IgD-negative memory B cell (primary cell): ENCODE measurements at regions not wholly inside any gene's neighbourhood (a gene's known extent, or its start where the extent isn't known, plus 50 kb on each side); places are given as distances from the start of the nearest gene placed in this dataset.

Experiments used
- H3K27ac Mint-ChIP-seq, 3 donors: one replicate each; pipeline ENCODE4 v1.8.0; 2020 to 2022; ENCODE audit warnings: mild to moderate bottlenecking in 3 of 3, mixed read lengths in 3 of 3, moderate library complexity in 1 of 3
- H3K27me3 Mint-ChIP-seq: one replicate; pipeline ENCODE4 v1.8.0; 2021; ENCODE audit warnings: mixed read lengths
- H3K36me3 Mint-ChIP-seq: one replicate; pipeline ENCODE4 v1.8.0; 2020; ENCODE audit warnings: mild to moderate bottlenecking, mixed read lengths
- H3K4me1 Mint-ChIP-seq, 3 donors: one replicate each; pipeline ENCODE4 v1.8.0; 2020 to 2022; ENCODE audit warnings: mixed read lengths in 3 of 3, mild to moderate bottlenecking in 1 of 3
- H3K4me3 Mint-ChIP-seq, 4 donors: one replicate each; pipeline ENCODE4 v1.8.0; 2020 to 2022; ENCODE audit warnings: mild to moderate bottlenecking in 4 of 4, mixed read lengths in 4 of 4, moderate library complexity in 3 of 4
- H3K9me3 Mint-ChIP-seq, 3 donors: one replicate each; pipeline ENCODE4 v1.8.0; 2020 to 2021; ENCODE audit warnings: mixed read lengths in 3 of 3, mild to moderate bottlenecking in 1 of 3

DNA sequence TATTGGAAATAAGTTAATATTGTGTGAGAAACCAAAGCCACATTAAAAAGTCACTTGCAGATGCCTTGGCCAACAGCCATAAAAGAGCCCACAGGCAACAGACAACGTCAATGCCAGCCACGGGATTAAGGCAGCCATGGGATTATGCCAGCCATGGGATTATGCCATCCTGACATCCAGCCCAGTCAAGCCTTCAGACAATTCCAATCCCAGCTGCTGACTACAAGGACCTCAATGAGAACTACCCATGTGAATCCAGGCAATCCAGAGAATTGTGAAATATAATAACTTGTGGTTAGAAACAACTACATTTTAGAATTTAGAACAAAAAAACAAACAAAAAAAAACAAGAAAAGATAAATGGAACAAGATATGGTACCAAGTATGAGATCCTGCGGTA lies 356.6 kb downstream of the EFNB2 start:
- Mint-ChIP-seq H3K4me3 (no peak overlapping the region), H3K9me3 (peaks cover 0 to 2% (median 0%) of the 10 kb centered on the region in 3 donors), H3K27ac (no peak overlapping the region), H3K4me1 (no peaks in the 10 kb centered on the region), H3K36me3 (no peaks in the 10 kb centered on the region), H3K27me3 (no peaks in the 10 kb centered on the region)

DNA sequence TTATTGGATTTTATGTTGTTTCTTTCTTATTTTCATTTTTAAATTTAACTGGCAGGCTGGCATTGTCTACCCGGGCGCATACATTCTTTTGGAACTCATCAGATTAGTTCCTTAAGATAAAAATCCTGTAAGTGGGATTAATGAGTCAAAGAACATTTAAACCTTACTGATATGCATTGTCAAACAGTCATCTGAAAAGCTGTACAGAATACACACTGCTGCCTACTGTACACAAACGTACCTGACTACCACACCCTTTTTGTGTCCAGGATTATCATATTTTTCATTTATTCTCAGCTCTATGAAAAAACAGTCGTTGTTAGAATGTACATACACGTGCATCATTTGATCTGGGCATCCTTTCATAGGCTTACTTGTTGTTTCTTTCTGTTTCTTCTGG lies 358.3 kb downstream of the EFNB2 start:
- no peak overlapping the region for H3K27ac Mint-ChIP-seq
- H3K4me3 Mint-ChIP-seq, result no peak overlapping the region
- H3K36me3 Mint-ChIP-seq, result no peaks in the 10 kb centered on the region
- no peaks in the 10 kb centered on the region for H3K4me1 Mint-ChIP-seq
- peaks cover 0 to 3% (median 0%) of the 10 kb centered on the region in 3 donors for H3K9me3 Mint-ChIP-seq
- H3K27me3 Mint-ChIP-seq, result no peaks in the 10 kb centered on the region

DNA sequence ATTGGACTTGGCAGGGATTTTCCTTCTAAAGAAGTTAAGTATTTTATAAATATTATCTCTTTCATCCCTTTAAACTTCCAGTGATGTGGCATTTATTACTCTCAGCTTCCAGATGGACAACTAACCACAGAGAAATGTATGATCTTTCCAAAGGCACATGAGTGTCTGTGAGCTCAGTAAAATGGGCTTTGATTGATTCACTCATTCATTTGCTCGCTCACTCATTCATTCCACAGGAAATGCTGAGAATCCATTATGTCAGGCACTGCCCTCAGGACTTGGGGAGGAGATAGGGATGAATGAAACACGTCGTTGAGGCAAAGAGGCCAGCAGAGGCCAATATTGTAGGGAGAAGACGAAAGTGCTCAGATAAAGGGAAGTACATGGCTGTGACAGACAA lies 359.3 kb downstream of the EFNB2 start:
- no peak overlapping the region for H3K4me3 Mint-ChIP-seq
- no peaks in the 10 kb centered on the region for H3K4me1 Mint-ChIP-seq
- H3K27ac Mint-ChIP-seq, result no peak overlapping the region
- no peaks in the 10 kb centered on the region for H3K36me3 Mint-ChIP-seq
- H3K9me3 Mint-ChIP-seq, result peaks cover 0 to 2% (median 0%) of the 10 kb centered on the region in 3 donors
- no peaks in the 10 kb centered on the region for H3K27me3 Mint-ChIP-seq

DNA sequence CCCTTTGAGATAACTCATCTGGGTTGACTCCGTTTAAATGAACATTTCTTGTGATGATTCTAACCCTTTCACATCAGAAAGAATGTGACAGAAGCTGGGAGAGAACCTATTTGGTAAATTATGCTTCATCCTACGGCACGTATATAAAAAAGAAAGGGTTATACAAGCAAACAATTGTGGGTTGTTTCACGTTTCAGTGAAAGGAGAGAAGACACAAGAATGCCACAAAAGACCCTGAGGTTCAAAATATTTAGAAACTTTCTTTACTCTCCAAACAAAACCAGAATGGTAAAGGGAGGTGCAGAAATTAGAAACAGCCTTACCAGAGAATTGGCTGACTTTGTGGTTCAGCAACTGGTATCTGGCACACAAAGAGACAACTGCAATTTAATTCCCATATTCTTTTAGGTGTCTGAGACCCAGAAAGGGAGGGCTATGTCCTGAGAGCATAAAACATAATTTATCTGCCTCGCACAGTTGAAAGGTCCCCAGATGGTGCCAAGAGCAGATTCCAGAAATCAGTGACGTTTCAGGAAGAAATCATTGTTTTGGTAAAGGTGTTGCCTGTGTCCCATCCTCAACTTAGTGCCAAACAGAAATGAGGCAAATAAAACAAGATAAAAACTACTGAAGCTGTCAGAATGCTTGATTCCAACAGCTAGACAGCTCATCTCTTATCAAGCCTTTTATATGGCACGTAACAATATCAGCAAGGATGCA lies 361.4 kb downstream of the EFNB2 start:
- Mint-ChIP-seq H3K27ac (no peak overlapping the region), H3K36me3 (no peaks in the 10 kb centered on the region), H3K27me3 (no peaks in the 10 kb centered on the region), H3K4me1 (no peaks in the 10 kb centered on the region), H3K9me3 (peaks cover 0 to 2% (median 0%) of the 10 kb centered on the region in 3 donors), H3K4me3 (no peak overlapping the region)

DNA sequence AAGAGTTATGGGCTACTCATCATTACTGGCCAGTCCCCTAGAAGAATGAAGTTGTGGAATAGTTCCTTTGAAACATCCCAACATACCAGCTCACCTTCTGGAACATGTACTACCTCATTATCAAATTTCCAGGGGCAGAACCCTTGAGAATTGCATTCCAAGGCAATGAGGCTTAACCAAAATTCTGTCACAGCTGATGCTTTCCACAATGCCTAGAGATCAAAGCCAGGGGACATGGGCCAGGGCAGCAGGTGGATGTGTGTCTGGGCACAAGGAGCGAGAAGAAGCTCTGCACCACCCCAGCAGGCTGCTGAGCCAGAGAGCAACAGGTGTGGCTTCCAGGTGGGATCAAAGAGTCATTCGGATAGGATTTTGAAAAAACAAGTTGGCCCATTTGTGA lies 362.1 kb downstream of the EFNB2 start:
- Mint-ChIP-seq H3K4me1 (no peaks in the 10 kb centered on the region), H3K4me3 (no peak overlapping the region), H3K36me3 (no peaks in the 10 kb centered on the region), H3K27ac (no peak overlapping the region), H3K9me3 (peaks cover 0 to 2% (median 0%) of the 10 kb centered on the region in 3 donors), H3K27me3 (no peaks in the 10 kb centered on the region)

DNA sequence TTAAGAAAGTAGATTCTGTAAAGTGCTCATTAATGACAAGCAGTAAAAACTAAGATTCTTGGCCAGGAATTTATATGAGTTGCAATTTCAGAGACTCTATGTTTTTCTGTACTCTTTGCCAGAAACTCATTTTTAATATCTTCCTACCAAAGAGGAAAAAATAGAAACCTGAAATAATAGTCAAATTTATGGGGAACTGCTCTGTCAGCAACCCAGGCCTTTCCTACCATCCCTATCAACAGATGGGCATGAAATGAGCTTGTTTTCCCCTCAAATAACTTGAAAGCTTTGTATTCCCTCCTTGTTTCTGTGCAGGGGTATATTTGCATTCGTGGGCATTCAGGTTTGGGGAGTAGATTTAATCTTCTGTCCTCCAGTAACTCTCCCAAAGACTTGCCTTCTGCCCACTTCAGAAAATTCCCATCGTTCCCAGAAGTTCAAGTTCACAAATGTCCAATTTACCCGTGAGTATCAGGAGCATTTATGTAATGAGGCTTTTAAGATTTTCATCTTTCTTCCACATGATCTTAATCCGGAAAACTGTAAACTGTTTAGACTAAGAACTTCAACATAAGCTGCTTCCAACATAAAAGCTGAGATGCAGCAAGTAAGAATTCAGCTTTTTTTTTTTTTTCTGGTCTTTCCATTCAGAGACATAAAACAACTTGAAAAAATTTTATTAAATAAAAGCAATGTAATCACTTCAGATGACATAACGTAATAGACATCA lies 363.1 kb downstream of the EFNB2 start:
- Mint-ChIP-seq H3K27me3 (no peaks in the 10 kb centered on the region), H3K4me3 (no peak overlapping the region), H3K27ac (no peak overlapping the region), H3K36me3 (no peaks in the 10 kb centered on the region), H3K9me3 (peaks cover 0 to 7% (median 3%) of the 10 kb centered on the region in 3 donors), H3K4me1 (no peaks in the 10 kb centered on the region)

DNA sequence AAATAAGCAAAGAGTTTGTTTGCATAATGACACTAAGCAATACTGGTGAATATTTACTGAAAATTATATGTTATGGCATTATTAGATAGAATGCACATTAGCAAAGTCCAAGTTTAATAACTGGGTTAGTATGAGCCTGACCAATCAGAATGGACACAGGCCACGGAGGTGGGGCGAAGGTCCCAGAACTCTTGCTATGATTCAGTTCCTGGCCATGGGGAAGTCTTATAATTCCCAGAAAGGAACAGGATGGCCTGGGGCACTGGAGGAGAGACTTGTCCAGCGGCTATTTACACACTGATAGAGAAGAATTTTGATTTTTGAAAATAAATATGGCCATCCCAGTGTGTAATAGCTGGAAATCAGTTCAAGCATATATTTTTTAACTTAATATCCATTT lies 372.0 kb downstream of the EFNB2 start:
- Mint-ChIP-seq H3K27ac (no peak overlapping the region), H3K9me3 (peaks cover 3 to 20% (median 7%) of the 10 kb centered on the region in 3 donors), H3K27me3 (no peaks in the 10 kb centered on the region), H3K4me1 (no peaks in the 10 kb centered on the region), H3K4me3 (no peak overlapping the region), H3K36me3 (no peaks in the 10 kb centered on the region)

DNA sequence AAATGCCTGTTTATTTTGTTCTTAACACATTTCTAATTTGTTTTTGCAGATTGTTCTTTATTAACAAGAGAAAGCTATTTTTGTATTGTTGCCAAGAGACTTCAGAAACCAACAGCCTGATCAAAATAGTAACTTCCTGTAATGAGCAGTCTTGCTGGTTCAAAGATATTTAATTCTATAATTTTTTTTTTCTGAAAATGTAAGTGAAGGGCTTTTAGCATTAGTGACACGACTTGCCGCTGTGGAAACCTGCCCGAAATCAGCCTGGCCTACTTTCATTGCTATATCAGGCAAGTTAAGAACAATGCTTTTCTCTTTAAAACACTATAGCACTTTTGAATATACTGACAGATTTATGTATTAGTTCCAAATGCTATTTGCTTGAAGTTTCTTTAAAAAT lies 374.3 kb downstream of the EFNB2 start:
- peaks cover 2 to 8% (median 3%) of the 10 kb centered on the region in 3 donors for H3K9me3 Mint-ChIP-seq
- H3K36me3 Mint-ChIP-seq, result no peaks in the 10 kb centered on the region
- no peaks in the 10 kb centered on the region for H3K27me3 Mint-ChIP-seq
- H3K4me3 Mint-ChIP-seq, result no peak overlapping the region
- H3K4me1 Mint-ChIP-seq, result no peaks in the 10 kb centered on the region
- H3K27ac Mint-ChIP-seq, result no peak overlapping the region

DNA sequence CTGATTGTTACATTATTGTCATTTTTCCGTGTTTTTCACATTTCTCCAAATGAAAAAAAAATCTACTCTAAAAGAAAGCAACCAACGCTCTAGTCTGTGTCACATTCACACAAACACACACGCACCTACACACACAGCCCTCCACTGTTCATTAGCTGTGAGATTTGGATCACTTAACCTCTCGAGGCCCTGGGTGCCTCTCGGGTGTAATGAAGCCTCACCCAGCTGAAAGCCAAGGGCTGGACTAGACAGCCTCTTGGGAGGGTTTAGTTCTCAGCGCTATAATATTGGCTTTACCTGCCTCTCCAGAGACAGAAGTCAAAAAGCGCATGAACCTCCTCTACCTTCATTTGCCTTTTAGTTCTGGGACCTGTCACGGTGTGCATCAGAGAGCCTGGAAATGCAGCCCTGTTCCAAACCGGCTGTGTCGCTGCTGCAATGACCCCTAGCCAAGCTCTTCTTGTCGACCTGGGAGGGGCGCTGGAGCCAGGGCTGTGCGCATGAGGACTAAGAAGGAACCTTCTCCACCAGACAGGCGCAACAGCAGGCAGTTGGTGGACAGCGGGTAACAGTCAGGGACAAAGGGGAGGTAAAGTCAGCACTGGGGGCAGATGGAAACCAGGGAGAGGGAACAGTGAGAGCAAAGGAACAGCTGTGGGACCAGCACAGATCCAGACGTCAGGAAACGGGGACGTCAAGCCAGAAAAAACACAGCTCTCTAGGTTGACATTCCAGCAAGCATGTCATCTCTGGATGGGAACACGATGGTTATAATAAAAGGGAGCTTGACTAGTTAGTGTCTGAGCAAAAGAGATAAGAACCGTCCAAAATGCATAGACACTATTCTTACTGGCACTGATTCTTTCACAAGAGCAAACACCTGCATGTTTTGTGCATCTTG lies 375.9 kb downstream of the EFNB2 start:
- Mint-ChIP-seq H3K4me1 (no peaks in the 10 kb centered on the region), H3K27me3 (no peaks in the 10 kb centered on the region), H3K36me3 (no peaks in the 10 kb centered on the region), H3K9me3 (peaks cover 2 to 4% (median 2%) of the 10 kb centered on the region in 3 donors), H3K27ac (no peak overlapping the region), H3K4me3 (no peak overlapping the region)

DNA sequence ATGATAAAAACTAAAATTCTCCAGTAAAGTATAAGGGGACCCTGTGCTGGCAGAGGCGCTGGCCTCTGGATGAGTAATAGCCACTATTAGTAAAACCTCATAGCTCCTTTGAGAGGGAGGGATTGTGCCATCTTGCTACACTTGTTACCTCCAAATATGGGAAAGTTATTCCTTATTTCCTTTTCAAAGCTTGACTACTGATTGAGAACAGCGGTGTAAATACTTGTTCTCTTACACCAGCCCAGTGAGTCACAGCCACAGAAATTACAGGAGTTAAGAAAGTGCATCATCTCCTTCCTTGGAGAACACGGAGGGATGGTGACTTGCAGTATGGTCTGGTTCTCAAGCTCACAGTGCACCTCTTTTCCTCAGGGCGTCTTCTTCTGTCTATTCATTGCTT lies 379.0 kb downstream of the EFNB2 start:
- Mint-ChIP-seq H3K27me3 (no peaks in the 10 kb centered on the region), H3K4me3 (no peak overlapping the region), H3K27ac (no peak overlapping the region), H3K4me1 (no peaks in the 10 kb centered on the region), H3K36me3 (no peaks in the 10 kb centered on the region), H3K9me3 (peaks cover 0 to 2% (median 2%) of the 10 kb centered on the region in 3 donors)

DNA sequence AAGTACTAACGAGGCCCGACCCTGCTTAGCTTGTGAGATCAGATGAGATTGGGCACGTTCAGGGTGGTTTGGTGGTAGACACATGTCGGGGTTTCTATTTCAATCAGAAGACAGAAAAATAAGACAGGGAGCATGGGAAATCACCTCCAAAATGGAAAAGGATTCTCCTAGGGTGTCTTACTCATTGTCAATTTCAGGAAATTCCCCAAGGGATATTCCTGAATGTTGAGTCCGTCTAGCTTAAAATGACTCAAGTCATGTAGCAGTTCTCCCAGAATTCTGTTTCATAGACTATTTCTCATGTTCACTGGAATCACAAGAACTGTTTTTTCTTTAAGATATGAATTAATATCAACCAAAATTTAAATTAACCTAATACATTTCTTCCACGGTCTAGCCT lies 380.1 kb downstream of the EFNB2 start:
- Mint-ChIP-seq H3K4me1 (no peaks in the 10 kb centered on the region), H3K4me3 (no peak overlapping the region), H3K27ac (no peak overlapping the region), H3K36me3 (no peaks in the 10 kb centered on the region), H3K9me3 (peaks cover 0 to 7% (median 2%) of the 10 kb centered on the region in 3 donors), H3K27me3 (no peaks in the 10 kb centered on the region)

DNA sequence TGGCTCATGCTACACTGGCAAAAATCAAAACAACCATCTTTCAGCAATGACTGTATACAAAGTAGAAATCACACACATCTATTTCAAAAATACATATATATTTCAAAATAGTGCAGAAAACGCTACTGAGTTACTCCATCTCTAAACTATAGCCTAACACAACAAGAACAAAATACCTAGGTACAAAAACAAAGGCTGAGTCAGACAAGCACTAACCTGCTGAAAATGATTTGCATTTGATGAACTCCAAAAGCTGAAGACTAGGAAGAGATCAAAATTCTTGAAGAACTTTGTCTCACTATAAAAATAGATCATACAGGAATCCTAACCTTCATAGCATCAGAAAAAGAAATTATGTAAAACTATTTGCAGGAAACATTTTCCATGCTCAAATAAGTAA lies 381.6 kb downstream of the EFNB2 start:
- Mint-ChIP-seq H3K27me3 (no peaks in the 10 kb centered on the region), H3K4me3 (no peak overlapping the region), H3K9me3 (peaks cover 0 to 8% (median 2%) of the 10 kb centered on the region in 3 donors), H3K27ac (no peak overlapping the region), H3K4me1 (no peaks in the 10 kb centered on the region), H3K36me3 (no peaks in the 10 kb centered on the region)

DNA sequence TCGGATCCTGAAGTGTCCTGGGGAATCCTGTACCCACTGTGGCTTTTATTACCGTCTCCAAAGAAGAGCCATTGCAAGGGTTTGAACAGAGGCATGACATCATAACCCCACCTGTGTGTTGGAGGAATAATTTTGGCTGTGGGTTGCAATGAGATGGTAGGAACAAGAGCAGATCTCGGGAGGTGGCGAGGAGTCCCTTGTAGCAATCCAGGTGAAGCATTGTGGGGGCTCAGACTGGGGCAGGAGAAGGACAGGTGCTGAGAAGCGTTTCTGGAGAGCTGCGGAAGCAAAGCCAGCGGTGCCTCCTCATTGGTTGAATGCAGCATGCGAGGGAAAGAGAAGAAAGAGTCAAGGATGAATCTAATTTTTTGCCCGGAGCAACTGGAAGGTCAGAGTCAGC lies 382.4 kb downstream of the EFNB2 start:
- Mint-ChIP-seq H3K4me3 (no peak overlapping the region), H3K36me3 (no peaks in the 10 kb centered on the region), H3K4me1 (no peaks in the 10 kb centered on the region), H3K27ac (no peak overlapping the region), H3K27me3 (no peaks in the 10 kb centered on the region), H3K9me3 (peaks cover 0 to 8% (median 2%) of the 10 kb centered on the region in 3 donors)

DNA sequence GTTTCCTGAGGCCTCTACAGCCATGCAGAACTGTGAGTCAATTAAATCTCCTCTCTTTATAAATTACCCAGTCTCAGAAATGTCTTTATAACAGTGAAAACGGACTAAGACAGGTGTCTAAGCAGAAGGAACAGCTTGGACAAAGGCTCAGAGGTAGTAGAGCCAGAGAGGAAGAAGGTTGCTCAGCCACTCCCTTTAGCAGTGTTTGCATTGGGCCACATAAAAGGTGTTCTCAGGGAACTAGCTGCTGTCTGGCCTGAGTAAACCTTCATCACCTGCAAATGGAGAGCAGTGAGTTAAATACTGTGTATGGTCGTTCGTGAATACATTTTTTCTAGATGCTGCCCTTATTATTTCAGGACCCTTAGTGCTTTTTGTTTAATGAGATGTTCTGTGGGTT lies 383.4 kb downstream of the EFNB2 start:
- Mint-ChIP-seq H3K4me3 (no peak overlapping the region), H3K27ac (no peak overlapping the region), H3K4me1 (no peaks in the 10 kb centered on the region), H3K27me3 (no peaks in the 10 kb centered on the region), H3K36me3 (no peaks in the 10 kb centered on the region), H3K9me3 (peaks cover 0 to 10% (median 2%) of the 10 kb centered on the region in 3 donors)

DNA sequence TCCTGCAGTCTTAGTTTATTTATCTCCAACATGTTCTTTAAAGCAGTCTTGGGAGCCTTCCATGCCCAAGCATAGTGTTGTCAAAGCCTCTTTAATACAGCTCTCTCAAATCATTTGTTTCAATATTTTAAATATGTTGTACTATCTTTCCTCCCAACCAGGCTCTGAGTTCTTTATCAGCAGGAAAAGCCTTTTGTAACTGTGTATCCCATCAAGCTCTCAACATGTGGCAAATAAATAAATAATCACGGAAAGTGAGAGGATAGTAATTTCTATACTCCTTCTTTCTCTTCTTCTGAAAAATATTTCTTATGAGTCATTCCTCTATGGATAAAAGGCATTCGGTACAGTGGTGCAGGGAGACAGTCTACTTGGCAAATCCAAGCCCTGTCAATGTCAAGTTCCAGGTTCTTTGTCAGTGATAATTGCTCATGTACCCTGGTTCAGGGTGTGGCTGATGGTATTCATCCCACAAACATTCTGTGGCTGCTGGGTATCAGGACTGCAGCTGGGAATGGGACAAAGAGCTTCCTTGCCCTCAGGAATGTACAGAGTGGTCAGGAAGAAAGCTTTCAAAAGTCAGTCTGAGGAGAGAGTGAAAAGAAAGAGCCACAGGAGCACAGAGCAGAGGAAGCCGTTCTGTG lies 384.3 kb downstream of the EFNB2 start:
- Mint-ChIP-seq H3K27ac (no peak overlapping the region), H3K27me3 (no peaks in the 10 kb centered on the region), H3K4me3 (no peak overlapping the region), H3K36me3 (no peaks in the 10 kb centered on the region), H3K9me3 (peaks cover 0 to 12% (median 2%) of the 10 kb centered on the region in 3 donors), H3K4me1 (no peaks in the 10 kb centered on the region)
